NCI-H526 (cell line): ENCODE measurements at regions not wholly inside any gene's neighbourhood (a gene's known extent, or its start where the extent isn't known, plus 50 kb on each side); places are given as distances from the start of the nearest gene placed in this dataset.

Experiments used
- DNase-seq, 2 experiments: peaks; one replicate each; lab custom pipeline; 2025; lab: John Stamatoyannopoulos, UW

- no peak for DNase-seq
Observed at GRCh38 chr6:44634321-44634720, 246.8 kb downstream of the CDC5L start.

GRCh38 chr6:44635486-44635885 is 248.0 kb downstream of the CDC5L start:
- no peak for DNase-seq

GRCh38 chr6:44636561-44637248 is 249.2 kb downstream of the CDC5L start:
- DNase-seq, result no peak

DNA sequence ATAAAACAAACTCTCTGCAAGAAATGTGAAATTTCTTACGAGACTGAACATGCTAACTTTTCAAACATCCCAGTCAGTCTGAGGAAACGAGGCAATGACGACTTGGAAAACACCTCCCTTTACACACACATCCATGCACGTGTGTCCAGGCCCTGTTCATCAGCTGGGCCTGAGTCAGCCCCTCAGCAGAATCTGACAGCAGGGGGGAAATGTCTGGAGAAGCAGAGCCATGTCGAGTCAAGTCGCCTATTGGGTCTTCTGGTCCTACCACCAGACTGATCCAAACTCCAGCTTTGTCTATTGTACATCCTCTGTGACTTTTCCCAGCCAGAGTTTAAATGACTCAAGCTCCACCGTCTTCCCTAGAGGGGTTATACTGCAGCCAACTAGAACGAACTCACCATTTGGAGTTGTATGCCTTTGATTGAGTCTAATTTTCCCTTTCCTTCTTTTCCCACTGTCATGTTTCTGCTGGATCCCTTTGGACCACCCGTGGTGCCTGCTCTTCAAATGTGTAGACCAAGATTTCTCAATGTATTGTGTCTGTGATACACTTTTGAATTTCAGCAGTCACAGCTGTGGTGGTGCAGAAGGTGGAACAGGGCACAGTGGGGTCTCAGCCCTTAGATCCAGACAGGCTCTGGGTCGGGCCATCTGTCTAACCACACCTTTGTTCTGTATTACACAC is 254.0 kb downstream of the CDC5L start:
- no peak for DNase-seq

DNA sequence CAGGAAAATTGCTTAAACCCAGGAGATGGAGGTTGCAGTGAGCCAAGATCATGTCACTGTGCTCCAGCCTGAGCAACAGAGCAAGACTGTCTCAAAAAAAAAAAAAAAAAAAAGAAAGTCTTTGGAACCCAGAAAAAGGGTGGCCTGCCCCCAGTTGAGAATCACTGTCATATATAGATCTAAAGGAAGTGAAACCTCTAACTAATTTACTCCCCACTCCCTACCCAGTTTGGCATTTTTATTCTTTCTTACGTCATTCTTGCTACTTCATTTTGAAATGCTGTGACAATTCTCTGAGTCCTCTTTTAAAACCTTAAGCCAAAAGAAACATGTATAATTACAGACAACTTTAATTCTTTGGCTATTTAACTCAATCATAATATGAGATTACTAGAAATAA is 254.8 kb downstream of the CDC5L start:
- DNase-seq, result no peak

- DNase-seq, result peak in 1 of 2 experiments; percentile 36
Observed at GRCh38 chr6:44642870-44643522, 255.5 kb downstream of the CDC5L start.

- DNase-seq, result no peak
Observed at GRCh38 chr6:44645276-44645675, 257.8 kb downstream of the CDC5L start.

DNA sequence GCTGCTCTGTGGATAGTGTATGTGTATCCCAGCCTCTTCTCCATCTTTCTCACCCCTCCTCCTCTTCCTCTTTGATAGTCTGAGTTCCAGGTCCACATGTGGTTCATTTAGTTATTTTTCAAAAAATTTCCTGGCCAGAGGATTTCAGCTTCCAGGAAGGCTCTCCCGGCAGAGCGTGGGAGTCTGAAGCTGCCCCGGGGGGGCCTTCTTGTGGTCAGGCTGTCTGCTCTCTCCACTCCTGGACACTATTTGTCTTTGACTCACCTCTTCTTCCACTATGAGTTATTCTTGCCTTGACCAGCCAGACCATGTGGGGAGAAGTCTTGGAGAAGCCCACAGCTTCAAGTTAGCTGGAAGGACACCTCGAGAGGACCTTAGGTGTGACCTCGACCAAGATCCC is 258.8 kb downstream of the CDC5L start:
- no peak for DNase-seq

DNA sequence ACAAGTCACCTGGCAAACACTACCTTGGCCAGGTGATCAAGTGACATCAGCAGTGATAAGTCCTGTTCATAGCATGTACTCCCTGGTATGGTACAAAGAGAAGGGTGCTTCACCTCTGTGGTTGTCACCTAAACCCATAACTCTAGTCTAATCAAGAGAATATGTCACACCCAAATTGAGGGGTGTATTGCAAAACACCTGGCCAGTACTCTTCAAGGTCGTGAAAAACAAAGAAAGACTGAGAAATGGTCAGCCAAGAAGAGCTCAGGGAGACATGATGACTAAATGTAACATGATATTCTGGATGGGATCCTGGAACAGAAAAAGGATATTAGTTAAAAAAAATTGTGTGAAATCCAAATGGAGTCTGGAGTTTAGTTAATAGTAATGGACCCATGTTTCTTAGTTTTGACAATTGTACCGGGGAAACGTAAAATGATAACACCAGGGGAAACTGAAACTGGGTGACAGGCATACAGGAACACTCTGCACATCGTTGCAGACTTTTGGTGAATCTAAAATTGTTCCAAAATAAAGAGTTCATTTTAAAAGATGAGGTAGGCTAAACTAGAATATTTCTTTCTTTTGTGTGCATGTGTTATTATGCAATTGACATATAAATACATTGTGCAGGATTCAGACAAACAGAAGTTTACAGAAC is 262.0 kb downstream of the CDC5L start:
- DNase-seq, result no peak

- no peak for DNase-seq
Observed at GRCh38 chr6:44650495-44650894, 263.0 kb downstream of the CDC5L start.

GRCh38 chr6:44650947-44651346 is 263.4 kb downstream of the CDC5L start:
- DNase-seq, result no peak

DNA sequence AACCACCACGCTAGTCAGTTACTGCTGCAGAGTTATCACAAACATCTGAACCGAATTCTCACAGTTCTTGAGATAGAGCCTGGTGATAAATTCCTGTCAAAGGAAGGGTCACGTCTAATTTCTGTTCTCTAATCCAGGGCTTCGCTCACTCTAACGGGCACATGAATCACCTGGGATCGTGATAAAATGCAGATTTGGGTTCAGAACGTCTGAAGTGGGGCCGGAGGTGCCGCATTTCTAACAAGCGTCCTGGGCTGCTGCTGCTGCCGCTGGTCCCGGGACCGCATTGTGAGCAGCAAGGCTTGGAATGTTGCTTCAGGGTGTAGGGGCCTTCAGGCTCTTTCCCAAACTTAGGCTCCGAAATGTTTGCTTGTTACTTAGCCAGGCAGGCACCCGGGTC is 264.1 kb downstream of the CDC5L start:
- no peak for DNase-seq

GRCh38 chr6:44652547-44652946 is 265.0 kb downstream of the CDC5L start:
- DNase-seq, result no peak

DNA sequence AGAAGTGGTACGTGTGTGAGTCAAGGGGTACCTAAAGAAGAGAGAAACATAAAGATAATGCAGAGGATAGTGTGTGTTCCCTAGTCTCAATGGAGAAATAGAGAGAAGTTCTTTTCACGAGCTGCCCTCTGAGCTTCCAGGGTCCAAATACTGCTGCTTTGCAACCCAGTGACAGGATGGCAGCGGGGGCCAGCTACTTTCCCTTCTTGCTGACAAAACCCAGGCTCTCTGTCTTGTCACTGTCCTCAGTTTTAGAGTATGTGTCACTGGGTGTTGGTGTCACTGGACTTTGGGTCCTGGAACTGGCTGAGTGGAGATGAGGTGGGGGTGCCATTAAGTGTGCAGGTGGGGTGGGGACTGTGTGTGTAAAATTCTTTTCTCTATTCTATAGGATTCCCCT is 265.6 kb downstream of the CDC5L start:
- no peak for DNase-seq

DNA sequence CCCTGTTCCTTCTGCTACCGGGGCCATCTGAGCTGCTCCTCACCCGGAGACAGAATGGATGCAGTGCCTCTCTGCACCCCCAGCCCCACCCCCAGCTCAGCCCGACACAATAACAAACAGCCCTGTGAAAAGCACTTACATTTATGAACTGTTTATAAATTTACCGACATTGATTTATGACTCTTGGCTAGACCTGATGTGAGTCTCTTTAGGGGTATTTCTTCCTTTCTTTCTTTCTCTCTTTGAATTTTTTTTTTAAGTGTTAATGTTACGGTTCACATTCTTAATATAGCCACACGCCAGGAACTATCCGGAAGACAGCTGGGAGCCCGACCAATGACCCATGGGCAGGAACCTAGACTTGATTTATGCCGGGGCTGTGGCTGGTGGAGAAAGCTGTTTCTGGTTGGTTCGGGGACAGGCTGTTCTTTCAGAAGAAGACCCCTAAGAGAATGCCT is 266.3 kb downstream of the CDC5L start:
- no peak for DNase-seq

- DNase-seq, result peak; percentile 57 to 84
Observed at GRCh38 chr6:44655412-44656342, 268.2 kb downstream of the CDC5L start.

- DNase-seq, result no peak
Observed at GRCh38 chr6:44656691-44657090, 269.2 kb downstream of the CDC5L start.

DNA sequence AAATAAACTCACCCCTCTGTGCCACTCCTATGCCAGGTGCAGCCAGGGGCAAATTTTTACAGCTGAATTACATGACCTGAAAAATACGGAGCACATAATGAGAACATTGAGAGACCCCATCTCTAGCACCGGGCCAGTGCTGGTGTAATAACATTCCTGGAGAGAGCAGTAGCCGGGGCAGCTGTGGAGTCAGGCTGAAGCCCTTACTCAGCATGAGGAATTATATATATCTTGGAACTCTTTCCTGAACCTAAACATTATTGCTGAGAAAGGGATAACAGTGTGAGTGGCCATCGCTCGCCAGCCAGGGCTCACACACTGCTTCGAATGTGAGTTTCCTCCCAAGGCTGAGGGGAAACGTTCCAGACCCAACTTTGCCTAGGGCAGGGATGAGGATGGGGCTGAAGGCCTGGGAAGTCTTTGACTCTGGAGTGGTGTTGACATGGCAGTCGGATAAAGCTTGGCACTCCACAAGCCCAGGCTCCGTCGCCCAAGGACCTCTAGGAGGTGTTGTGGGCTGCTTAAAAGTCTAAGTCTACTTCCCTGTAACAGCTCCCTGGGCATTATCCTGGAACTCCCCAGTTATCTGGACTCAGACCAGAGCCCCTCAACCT is 269.8 kb downstream of the CDC5L start:
- DNase-seq, result peak in 1 of 2 experiments; percentile 26

- no peak for DNase-seq
Observed at GRCh38 chr6:44658571-44658970, 271.1 kb downstream of the CDC5L start.

DNA sequence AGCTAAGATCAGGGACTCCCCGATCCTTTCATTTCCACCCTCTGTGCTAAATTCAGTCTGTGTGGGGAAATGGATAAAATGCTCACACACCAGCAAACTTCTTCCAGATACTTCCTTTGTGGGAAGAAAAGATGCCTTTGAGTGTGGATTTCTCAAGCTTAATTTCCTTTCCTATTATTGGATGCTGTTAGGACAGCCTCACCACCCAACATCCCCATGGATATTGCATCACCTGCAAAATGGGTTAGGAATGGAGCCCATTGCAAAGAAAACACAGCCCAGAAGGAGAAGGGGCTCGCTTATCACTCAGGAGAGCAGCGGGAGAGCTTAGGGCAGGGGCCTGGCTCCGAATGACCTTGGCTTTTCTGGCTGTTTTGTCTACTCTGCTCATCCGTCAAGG is 272.2 kb downstream of the CDC5L start:
- DNase-seq, result no peak
